ENCODE measurements at regions not wholly inside any gene's neighbourhood (a gene's known extent, or its start where the extent isn't known, plus 50 kb on each side); places are given as distances from the start of the nearest gene placed in this dataset.

DNA sequence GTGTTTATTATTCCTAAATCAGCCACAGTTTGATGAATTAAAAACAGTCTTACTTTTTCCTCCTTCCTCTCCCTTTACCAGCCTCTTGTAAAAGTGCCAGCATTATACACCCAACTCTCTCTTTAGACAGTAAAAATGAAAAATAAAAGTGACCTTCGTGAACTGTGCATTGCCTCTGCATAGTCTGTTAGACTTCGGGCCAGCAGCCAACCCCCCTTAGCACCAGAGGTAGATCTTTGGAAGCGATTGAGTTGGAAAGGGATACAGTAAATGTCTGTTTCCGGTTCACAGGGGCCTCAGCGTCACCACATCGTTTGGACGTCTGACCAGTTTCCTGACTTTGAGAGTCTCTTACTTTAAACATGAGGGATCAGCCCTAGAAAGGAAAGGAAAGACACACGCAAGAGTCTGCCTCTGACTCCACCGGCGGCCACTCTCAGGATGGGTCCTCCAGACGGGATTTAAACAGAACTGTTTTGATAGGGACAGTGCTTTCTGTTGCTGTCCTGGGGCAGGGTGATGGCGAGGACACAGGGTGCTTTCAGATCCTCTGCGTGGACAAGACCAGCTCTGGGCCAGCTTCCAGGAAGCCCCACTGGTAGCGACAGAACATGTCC, 206.6 kb upstream of the PREP start:
- 26% methylated on average over 8 of the region's 14 CpGs for WGBS (ENCODE audit: insufficient coverage)
- Mint-ChIP-seq H3K27me3 (ENCODE audit: low read depth in 3 of 3) (peaks cover 0 to 6% (median 2%) of the 10 kb centered on the region in 3 donors), H3K27ac (peak overlapping the region in 4 of 7 donors; percentile 34 to 71 (median 56)), H3K9me3 (peaks cover 0 to 5% (median 2%) of the 10 kb centered on the region in 7 donors), H3K4me1 (peaks cover 6% of the 10 kb centered on the region), H3K36me3 (no peaks in the 10 kb centered on the region), H3K4me3 (peak overlapping the region; percentile 70 to 86)
- H3K4me2 ChIP-seq (replicated peaks; ENCODE audit: extremely low read depth, low read length, poor library complexity, severe bottlenecking): peak overlapping the region; percentile 43
- peaks cover 0 to 6% of the 10 kb centered on the region in 2 donors for H3K9me3 ChIP-seq (replicated peaks in 1 of 2; ENCODE audit: control insufficient read depth in 1 of 2, insufficient read depth in 1 of 2, low read length in 2 of 2)
- no peaks in the 10 kb centered on the region for H4K20me1 ChIP-seq (ENCODE audit: insufficient read depth, low read length)
- DNase-seq: no peak
- intact Hi-C loops (cut with micrococcal nuclease): no loop called here
- no peaks in the 10 kb centered on the region for H3K4me1 ChIP-seq (ENCODE audit: control insufficient read depth in 1 of 2, insufficient read depth in 2 of 2, low read length in 2 of 2)
- TF ChIP-seq, protein P1, sequence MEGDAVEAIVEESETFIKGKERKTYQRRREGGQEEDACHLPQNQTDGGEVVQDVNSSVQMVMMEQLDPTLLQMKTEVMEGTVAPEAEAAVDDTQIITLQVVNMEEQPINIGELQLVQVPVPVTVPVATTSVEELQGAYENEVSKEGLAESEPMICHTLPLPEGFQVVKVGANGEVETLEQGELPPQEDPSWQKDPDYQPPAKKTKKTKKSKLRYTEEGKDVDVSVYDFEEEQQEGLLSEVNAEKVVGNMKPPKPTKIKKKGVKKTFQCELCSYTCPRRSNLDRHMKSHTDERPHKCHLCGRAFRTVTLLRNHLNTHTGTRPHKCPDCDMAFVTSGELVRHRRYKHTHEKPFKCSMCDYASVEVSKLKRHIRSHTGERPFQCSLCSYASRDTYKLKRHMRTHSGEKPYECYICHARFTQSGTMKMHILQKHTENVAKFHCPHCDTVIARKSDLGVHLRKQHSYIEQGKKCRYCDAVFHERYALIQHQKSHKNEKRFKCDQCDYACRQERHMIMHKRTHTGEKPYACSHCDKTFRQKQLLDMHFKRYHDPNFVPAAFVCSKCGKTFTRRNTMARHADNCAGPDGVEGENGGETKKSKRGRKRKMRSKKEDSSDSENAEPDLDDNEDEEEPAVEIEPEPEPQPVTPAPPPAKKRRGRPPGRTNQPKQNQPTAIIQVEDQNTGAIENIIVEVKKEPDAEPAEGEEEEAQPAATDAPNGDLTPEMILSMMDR (IDR thresholded peaks at IDR 0.05): no peak
- H3K27ac ChIP-seq (ENCODE audit: low read depth in 1 of 2, low read length in 2 of 2): no peak overlapping the region
- H3K9ac ChIP-seq (ENCODE audit: insufficient read depth, low read length, poor library complexity, severe bottlenecking): no peak overlapping the region
- no peaks in the 10 kb centered on the region for H3K36me3 ChIP-seq (replicated peaks in 1 of 2; ENCODE audit: control insufficient read depth in 1 of 2, insufficient read depth in 2 of 2, low read length in 2 of 2)
- H3K4me3 ChIP-seq (replicated peaks in 1 of 3; ENCODE audit: low read depth in 2 of 3, low read length in 3 of 3): peak overlapping the region in 1 of 3 experiments; percentile 36
- no peaks in the 10 kb centered on the region for H3K79me2 ChIP-seq (ENCODE audit: insufficient read depth, low read length)
- H3K27me3 ChIP-seq (ENCODE audit: control insufficient read depth in 2 of 2, insufficient read depth in 2 of 2, low read length in 2 of 2): no peaks in the 10 kb centered on the region
- H2AFZ ChIP-seq (ENCODE audit: insufficient read depth, low read depth, low read length, poor library complexity, severe bottlenecking): peak overlapping the region; percentile 64

DNA sequence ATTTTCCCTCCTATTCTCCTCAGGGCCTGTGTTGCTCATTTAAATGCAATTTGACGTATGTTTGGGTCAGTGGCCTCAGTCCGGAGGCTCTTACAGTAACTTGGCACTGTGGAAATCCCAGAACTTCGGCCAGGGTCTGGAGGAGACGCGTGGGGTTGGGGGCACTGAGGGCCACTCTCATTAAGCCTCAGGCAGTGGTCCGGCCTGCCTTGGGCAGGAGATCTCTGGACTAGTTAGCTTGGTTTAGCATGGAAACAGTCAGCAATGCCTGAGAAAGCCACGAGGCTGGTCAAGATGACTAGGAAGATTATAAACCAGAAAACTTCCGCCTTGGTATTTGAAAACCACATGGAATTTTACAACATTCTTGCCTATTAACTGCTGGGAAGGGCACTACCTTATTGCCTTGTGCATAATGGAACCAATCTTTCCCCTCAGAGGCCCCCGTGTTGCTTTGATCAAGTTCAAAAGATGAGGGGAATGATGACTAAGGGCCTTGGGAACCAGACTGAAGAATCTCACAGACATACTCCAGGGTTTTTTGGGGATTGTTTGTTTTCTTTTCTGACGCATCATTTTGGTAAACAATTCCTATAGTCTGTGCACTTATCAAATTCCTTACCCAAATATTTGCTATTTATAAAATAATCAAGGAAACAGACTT, 206.0 kb upstream of the PREP start:
- H3K9me3 Mint-ChIP-seq: peaks cover 0 to 3% (median 2%) of the 10 kb centered on the region in 7 donors
- Histone ChIP-seq H3K27ac (ENCODE audit: low read depth in 1 of 2, low read length in 2 of 2) (no peak overlapping the region), H4K20me1 (ENCODE audit: insufficient read depth, low read length) (no peaks in the 10 kb centered on the region), H2AFZ (ENCODE audit: insufficient read depth, low read depth, low read length, poor library complexity, severe bottlenecking) (peak overlapping the region; percentile 64), H3K9me3 (replicated peaks in 1 of 2; ENCODE audit: control insufficient read depth in 1 of 2, insufficient read depth in 1 of 2, low read length in 2 of 2) (peaks cover 0 to 6% of the 10 kb centered on the region in 2 donors), H3K9ac (ENCODE audit: insufficient read depth, low read length, poor library complexity, severe bottlenecking) (no peak overlapping the region), H3K4me2 (replicated peaks; ENCODE audit: extremely low read depth, low read length, poor library complexity, severe bottlenecking) (no peak overlapping the region), H3K4me1 (ENCODE audit: control insufficient read depth in 1 of 2, insufficient read depth in 2 of 2, low read length in 2 of 2) (no peaks in the 10 kb centered on the region), H3K4me3 (replicated peaks in 1 of 3; ENCODE audit: low read depth in 2 of 3, low read length in 3 of 3) (no peak overlapping the region), H3K79me2 (ENCODE audit: insufficient read depth, low read length) (no peaks in the 10 kb centered on the region), H3K27me3 (ENCODE audit: control insufficient read depth in 2 of 2, insufficient read depth in 2 of 2, low read length in 2 of 2) (no peaks in the 10 kb centered on the region), H3K36me3 (replicated peaks in 1 of 2; ENCODE audit: control insufficient read depth in 1 of 2, insufficient read depth in 2 of 2, low read length in 2 of 2) (no peaks in the 10 kb centered on the region)
- DNase-seq: no peak
- WGBS (ENCODE audit: insufficient coverage): 96% methylated on average over 7 of the region's 10 CpGs
- H3K27me3 Mint-ChIP-seq (ENCODE audit: low read depth in 3 of 3): peaks cover 0 to 6% (median 2%) of the 10 kb centered on the region in 3 donors
- H3K27ac Mint-ChIP-seq: no peak overlapping the region
- intact Hi-C loops (cut with micrococcal nuclease): no loop called here
- TF ChIP-seq, protein P1 (IDR thresholded peaks at IDR 0.05): no peak
- H3K36me3 Mint-ChIP-seq: no peaks in the 10 kb centered on the region
- H3K4me1 Mint-ChIP-seq: peaks cover 6% of the 10 kb centered on the region
- no peak overlapping the region for H3K4me3 Mint-ChIP-seq
